DMS79 (cell line): ENCODE measurements at regions not wholly inside any gene's neighbourhood (a gene's known extent, or its start where the extent isn't known, plus 50 kb on each side); places are given as distances from the start of the nearest gene placed in this dataset.
"Not testable (repeated sequence)": the region's sequence is repeated elsewhere in the genome, so short reads cannot be mapped to it uniquely, and the experiment has no call there.

Source experiments
- DNase-seq: peaks from one replicate; lab custom pipeline; 2025; lab: John Stamatoyannopoulos, UW

GRCh38 chr5:136620621-136621020 lies 255.3 kb upstream of the TRPC7 start:
- DNase-seq, result no peak

- no peak for DNase-seq
Measured at GRCh38 chr5:136620016-136620419, 254.7 kb upstream of the TRPC7 start.

- no peak for DNase-seq
Measured at GRCh38 chr5:136619556-136619955, 254.2 kb upstream of the TRPC7 start.

DNA sequence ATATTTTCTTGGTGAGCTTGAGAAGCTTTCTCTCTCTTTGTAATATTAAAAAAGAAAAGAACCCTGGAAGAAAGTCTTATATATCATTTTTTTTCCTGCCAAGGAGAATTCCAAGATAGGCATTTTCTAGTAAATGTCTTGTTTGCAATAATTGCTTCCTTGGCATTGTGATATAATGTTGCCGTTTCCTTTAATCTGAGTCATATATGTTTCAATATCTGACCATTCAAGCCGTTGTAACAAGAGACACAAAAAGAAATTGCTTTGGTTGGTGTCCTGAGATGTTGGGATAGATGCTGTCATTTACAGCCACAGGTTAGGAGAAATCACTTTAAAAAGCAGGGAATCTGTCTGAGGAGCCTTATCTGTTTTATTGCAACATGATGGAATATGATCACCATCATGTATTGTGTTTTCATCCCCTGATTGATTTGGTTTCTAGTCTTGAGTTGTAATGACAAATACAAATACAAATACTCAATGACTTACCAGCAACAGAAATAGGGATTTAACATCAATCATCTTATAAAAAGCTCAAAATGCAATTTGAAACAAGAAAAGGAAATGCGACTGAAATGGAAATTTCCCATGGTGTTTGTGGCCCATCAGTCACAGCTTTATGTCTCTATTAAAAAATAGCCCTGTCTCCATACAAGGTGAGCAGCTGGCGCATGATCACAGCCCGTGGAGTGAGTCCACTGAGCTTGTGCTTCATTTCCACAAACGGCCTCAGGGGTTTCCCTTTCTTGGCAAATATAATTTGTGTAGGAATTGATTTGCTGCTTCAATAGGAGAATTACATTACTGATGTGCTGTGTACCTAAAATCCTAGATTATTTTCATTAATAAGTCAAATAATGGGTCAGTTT lies 250.1 kb upstream of the TRPC7 start:
- no peak for DNase-seq

DNA sequence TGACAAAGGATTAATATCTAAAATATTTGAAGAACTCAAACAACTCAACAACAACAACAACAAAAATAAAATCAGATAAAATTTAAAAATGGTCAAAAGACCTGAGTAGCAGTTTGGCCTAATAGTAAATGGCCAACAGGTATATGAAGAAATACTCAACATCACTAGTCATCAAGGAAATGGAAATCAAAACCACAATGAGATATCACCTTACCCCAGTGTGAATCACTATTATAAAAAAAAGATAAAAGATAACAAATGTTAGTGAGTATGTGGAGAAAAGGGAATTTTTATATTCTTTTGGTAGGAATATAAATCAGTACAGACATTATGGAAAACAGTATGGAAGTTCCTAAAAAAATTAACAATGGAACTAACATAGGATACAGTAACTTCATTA lies 247.9 kb upstream of the TRPC7 start:
- DNase-seq, result no peak

GRCh38 chr5:136605638-136606037 lies 240.3 kb upstream of the TRPC7 start:
- DNase-seq, result no peak

- DNase-seq, result no peak
Measured at GRCh38 chr5:136600306-136600705, 235.0 kb upstream of the TRPC7 start.

GRCh38 chr5:136598802-136599404 lies 233.6 kb upstream of the TRPC7 start:
- DNase-seq, result no peak

- no peak for DNase-seq
Measured at GRCh38 chr5:136594416-136594815, 229.1 kb upstream of the TRPC7 start.

DNA sequence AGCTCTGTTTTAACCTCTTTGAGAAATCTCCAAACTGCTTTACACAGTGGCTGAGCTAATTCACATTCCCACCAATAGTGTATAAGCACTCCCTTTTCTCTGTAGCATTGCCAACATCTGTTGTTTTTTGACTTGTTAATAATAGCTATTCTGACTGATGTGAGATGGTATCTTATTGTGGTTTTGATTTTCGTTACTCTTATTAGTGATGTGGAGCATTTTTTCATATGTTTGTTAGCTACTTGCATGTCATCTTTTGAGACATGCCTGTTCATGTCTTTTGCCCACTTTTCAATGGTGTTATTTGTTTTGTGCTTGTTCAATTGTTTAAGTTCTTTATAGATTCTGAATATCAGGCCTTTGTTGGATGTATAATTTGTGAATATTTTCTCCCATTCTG lies 225.2 kb upstream of the TRPC7 start:
- no peak for DNase-seq

DNA sequence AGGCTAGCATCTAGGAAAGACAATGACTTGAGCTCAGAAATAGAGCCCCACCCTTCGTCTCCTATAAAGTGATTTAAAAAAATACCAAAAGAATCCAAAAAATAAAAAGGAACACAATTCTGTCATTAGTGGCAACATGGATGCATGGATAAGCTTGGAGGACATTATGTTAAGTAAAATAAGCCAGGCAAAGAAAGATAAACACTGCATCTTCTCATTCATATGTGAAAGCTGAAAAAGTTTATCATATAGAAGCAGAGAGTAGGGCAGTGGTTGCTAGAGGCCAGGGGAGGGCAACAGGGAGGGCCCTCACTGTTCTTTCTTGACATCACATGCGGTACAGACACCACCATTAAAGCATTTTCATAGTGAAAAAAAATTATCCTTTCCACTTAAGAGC lies 220.9 kb upstream of the TRPC7 start:
- DNase-seq, result no peak

- no peak for DNase-seq
Measured at GRCh38 chr5:136584474-136584873, 219.1 kb upstream of the TRPC7 start.

GRCh38 chr5:136579238-136579637 lies 213.9 kb upstream of the TRPC7 start:
- no peak for DNase-seq

GRCh38 chr5:136569875-136570274 lies 204.5 kb upstream of the TRPC7 start:
- not testable (repeated sequence) for DNase-seq

- not testable (repeated sequence) for DNase-seq
Measured at GRCh38 chr5:136565457-136565856, 200.1 kb upstream of the TRPC7 start.

- DNase-seq, result not testable (repeated sequence)
Measured at GRCh38 chr5:136565050-136565449, 199.7 kb upstream of the TRPC7 start.

- not testable (repeated sequence) for DNase-seq
Measured at GRCh38 chr5:136564431-136564830, 199.1 kb upstream of the TRPC7 start.

GRCh38 chr5:136563489-136563888 lies 198.1 kb upstream of the TRPC7 start:
- no peak for DNase-seq

GRCh38 chr5:136560126-136560525 lies 194.8 kb upstream of the TRPC7 start:
- no peak for DNase-seq

GRCh38 chr5:136559651-136560050 lies 194.3 kb upstream of the TRPC7 start:
- DNase-seq, result no peak

DNA sequence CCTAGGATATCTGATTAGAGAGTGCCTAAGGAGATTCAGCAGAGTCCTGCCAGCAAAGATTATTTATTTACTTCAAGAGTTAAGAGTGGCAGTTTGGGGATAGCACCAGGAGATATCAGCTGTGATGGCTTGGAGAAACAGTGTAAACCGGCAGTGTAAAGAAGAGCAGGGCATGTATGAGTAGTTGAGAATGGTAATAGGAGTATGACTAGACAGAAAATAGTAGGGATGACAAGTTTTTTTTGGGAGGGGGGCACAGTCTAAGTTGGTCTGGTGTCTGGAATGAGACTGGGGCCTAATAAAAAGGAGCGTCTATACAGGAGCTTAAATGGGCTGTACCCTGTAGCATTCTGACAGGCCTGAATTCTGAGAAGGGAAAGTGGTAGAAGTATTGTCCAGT lies 181.8 kb upstream of the TRPC7 start:
- DNase-seq, result not testable (repeated sequence)

- not testable (repeated sequence) for DNase-seq
Measured at GRCh38 chr5:136546441-136546840, 181.1 kb upstream of the TRPC7 start.

GRCh38 chr5:136545031-136545430 lies 179.7 kb upstream of the TRPC7 start:
- not testable (repeated sequence) for DNase-seq

DNA sequence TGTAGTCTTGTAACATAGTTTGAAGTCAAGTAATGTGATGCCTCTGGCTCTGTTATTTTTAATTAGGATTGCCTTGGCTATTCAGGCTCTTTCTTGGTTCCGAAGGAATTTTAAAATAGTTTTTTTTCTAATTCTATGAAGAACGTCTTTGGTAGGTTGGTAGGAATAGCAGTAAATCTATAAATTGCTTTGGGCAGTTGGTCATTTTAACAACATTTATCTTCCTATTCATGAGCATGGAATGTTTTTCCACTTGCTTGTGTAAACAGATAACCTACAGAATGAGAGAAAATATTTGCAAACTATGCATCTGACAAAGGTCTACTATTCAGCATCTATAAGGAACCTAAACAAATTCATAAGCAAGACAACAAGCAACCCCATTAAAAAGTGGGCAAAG lies 173.2 kb upstream of the TRPC7 start:
- no peak for DNase-seq
